ENCODE measurements at regions not wholly inside any gene's neighbourhood (a gene's known extent, or its start where the extent isn't known, plus 50 kb on each side); places are given as distances from the start of the nearest gene placed in this dataset.

DNA sequence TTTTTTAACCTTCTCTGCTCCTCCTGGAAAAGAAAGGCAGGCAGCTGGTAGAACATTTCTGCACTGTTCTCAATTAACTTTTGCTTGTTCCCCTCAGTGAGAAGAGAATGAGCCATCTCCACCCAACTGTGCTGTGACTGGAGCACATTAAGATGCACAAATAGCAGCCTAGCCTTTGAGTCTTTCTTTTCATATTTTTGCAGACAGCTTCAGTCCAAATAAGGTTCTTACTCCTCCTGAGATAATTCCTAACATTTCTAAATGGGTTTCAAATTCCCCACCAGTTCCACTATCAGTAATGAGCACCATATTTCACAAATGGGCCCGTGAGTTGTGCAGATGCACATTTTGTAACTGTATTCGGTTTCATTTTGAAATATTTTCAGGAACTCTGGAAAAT lies 118.6 kb downstream of the SPCS3 start:
- no peak for DNase-seq
- Mint-ChIP-seq H3K27me3 (ENCODE audit: insufficient read depth) (no peaks in the 10 kb centered on the region), H3K36me3 (ENCODE audit: low read depth) (no peaks in the 10 kb centered on the region), H3K27ac (no peak overlapping the region), H3K4me3 (no peak overlapping the region), H3K9me3 (no peaks in the 10 kb centered on the region), H3K4me1 (peaks cover 13% of the 10 kb centered on the region)
- Histone ChIP-seq H3K36me3 (ENCODE audit: control insufficient read depth, insufficient read depth, low read length) (no peaks in the 10 kb centered on the region), H3K9me3 (ENCODE audit: control insufficient read depth, low read length) (no peaks in the 10 kb centered on the region), H3K27ac (ENCODE audit: low read depth, low read length) (no peak overlapping the region), H3K4me1 (ENCODE audit: control insufficient read depth, insufficient read depth, low read length) (peaks cover 3% of the 10 kb centered on the region), H3K9ac (ENCODE audit: extremely low read depth, low read length, poor library complexity, severe bottlenecking) (no peak overlapping the region), H3K27me3 (ENCODE audit: control insufficient read depth, insufficient read depth, low read length, poor library complexity, severe bottlenecking) (no peaks in the 10 kb centered on the region), H3K4me3 (ENCODE audit: low read length) (no peak overlapping the region)
- 88% methylated on average over 2 of the region's 2 CpGs; no CpG with 5 or more reads in 1 of the 2 experiments for WGBS, 2 experiments (ENCODE audit: insufficient coverage in 1 of 2, insufficient read length in 1 of 2)
- TF ChIP-seq, protein P1, sequence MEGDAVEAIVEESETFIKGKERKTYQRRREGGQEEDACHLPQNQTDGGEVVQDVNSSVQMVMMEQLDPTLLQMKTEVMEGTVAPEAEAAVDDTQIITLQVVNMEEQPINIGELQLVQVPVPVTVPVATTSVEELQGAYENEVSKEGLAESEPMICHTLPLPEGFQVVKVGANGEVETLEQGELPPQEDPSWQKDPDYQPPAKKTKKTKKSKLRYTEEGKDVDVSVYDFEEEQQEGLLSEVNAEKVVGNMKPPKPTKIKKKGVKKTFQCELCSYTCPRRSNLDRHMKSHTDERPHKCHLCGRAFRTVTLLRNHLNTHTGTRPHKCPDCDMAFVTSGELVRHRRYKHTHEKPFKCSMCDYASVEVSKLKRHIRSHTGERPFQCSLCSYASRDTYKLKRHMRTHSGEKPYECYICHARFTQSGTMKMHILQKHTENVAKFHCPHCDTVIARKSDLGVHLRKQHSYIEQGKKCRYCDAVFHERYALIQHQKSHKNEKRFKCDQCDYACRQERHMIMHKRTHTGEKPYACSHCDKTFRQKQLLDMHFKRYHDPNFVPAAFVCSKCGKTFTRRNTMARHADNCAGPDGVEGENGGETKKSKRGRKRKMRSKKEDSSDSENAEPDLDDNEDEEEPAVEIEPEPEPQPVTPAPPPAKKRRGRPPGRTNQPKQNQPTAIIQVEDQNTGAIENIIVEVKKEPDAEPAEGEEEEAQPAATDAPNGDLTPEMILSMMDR (conservative IDR thresholded peaks at IDR 0.05): no peak

DNA sequence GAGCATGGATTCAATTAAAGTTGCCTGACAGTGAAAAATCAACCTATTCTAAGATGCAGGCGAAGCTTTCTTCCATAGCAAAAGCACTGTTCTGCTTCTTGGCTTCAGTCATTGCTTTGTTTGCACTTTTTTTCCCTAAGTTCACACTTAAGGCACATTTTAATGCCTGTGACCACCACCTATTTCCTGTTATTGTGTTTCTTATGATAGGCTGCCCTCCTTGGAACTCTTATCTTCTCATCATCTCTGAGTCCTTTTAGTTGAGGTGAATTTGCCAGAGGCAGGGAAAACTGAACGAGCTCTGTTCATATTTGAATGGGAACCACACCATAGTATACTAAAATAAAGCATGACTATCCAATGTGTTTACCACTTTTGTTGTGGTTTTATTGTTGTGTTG lies 119.8 kb downstream of the SPCS3 start:
- 90 to 91% methylated on average over 1 to 2 of the region's 2 CpGs for WGBS, 2 experiments (ENCODE audit: insufficient coverage in 1 of 2, insufficient read length in 1 of 2)
- H3K27ac Mint-ChIP-seq: peak overlapping the region; percentile 1

DNA sequence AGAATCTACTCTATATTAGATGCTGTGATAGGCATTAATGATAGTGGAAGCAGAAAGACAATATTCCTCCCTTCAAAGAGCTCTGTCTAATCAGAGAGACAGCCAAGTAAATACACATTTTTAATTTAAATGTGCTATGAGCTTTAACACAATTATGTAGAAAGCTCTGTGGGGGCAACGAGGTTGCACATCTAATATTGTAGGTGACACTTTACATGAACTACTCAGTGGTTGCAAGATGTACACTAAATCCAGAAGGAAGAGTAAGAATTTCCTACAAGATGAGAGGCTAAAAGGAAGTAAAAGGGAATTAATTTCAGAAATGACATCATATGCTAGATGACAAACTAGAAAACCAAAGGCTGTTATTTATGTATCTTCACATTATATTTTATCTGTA lies 120.9 kb downstream of the SPCS3 start:
- Mint-ChIP-seq H3K4me3 (no peak overlapping the region), H3K36me3 (ENCODE audit: low read depth) (no peaks in the 10 kb centered on the region), H3K4me1 (peaks cover 13% of the 10 kb centered on the region), H3K27me3 (ENCODE audit: insufficient read depth) (no peaks in the 10 kb centered on the region), H3K27ac (no peak overlapping the region), H3K9me3 (no peaks in the 10 kb centered on the region)
- Histone ChIP-seq H3K36me3 (ENCODE audit: control insufficient read depth, insufficient read depth, low read length) (no peaks in the 10 kb centered on the region), H3K4me3 (ENCODE audit: low read length) (no peak overlapping the region), H3K27me3 (ENCODE audit: control insufficient read depth, insufficient read depth, low read length, poor library complexity, severe bottlenecking) (no peaks in the 10 kb centered on the region), H3K9me3 (ENCODE audit: control insufficient read depth, low read length) (no peaks in the 10 kb centered on the region), H3K27ac (ENCODE audit: low read depth, low read length) (no peak overlapping the region), H3K4me1 (ENCODE audit: control insufficient read depth, insufficient read depth, low read length) (peaks cover 3% of the 10 kb centered on the region), H3K9ac (ENCODE audit: extremely low read depth, low read length, poor library complexity, severe bottlenecking) (no peak overlapping the region)
- no peak for DNase-seq
- TF ChIP-seq, protein P1 (conservative IDR thresholded peaks at IDR 0.05): no peak
- WGBS, 2 experiments (ENCODE audit: insufficient coverage in 1 of 2, insufficient read length in 1 of 2): 93 to 100% methylated on average over 1 of the region's 1 CpG

More for the DNA sequence above, 119.8 kb downstream of the SPCS3 start:
- Histone ChIP-seq H3K4me1 (ENCODE audit: control insufficient read depth, insufficient read depth, low read length) (peaks cover 3% of the 10 kb centered on the region), H3K9me3 (ENCODE audit: control insufficient read depth, low read length) (no peaks in the 10 kb centered on the region), H3K36me3 (ENCODE audit: control insufficient read depth, insufficient read depth, low read length) (no peaks in the 10 kb centered on the region), H3K27ac (ENCODE audit: low read depth, low read length) (no peak overlapping the region), H3K4me3 (ENCODE audit: low read length) (no peak overlapping the region), H3K27me3 (ENCODE audit: control insufficient read depth, insufficient read depth, low read length, poor library complexity, severe bottlenecking) (no peaks in the 10 kb centered on the region), H3K9ac (ENCODE audit: extremely low read depth, low read length, poor library complexity, severe bottlenecking) (no peak overlapping the region)
- TF ChIP-seq, protein P1 (conservative IDR thresholded peaks at IDR 0.05): no peak
- H3K4me1 Mint-ChIP-seq: peaks cover 13% of the 10 kb centered on the region
- no peak for DNase-seq
- no peaks in the 10 kb centered on the region for H3K9me3 Mint-ChIP-seq
- H3K27me3 Mint-ChIP-seq (ENCODE audit: insufficient read depth): no peaks in the 10 kb centered on the region
- H3K4me3 Mint-ChIP-seq: no peak overlapping the region
- H3K36me3 Mint-ChIP-seq (ENCODE audit: low read depth): no peaks in the 10 kb centered on the region
